Tibial nerve (tissue), 4 donors: ENCODE measurements at regions not wholly inside any gene's neighbourhood (a gene's known extent, or its start where the extent isn't known, plus 50 kb on each side); places are given as distances from the start of the nearest gene placed in this dataset.
A peak's percentile ranks its signal among the peaks of the same experiment; 100 is the strongest.

Experiments
- DNase-seq, 2 donors: peaks; one replicate each; pipeline ENCODE4 v3.0.0-alpha.2; 2019; ENCODE audit warnings: low spot score in 2 of 2
- H3K27ac ChIP-seq, 4 donors: fragments of 200-600 bp; sonication (generic) in 3 of 4; one replicate each; pipeline ENCODE4 v1.5.1; 2017 to 2019; ENCODE audit warnings: mild to moderate bottlenecking in 1 of 4
- H3K27me3 ChIP-seq, 2 donors: fragments of 200-600 bp; sonication (generic) in 1 of 2; one replicate each; pipeline versions ENCODE4 v1.5.1 to v1.6.0; 2017 to 2019
- H3K36me3 ChIP-seq, 3 donors: fragments of 200-600 bp; sonication (generic); one replicate each; pipeline ENCODE4 v1.5.1; 2018 to 2019
- H3K4me1 ChIP-seq, 4 donors: fragments of 200-600 bp; sonication (generic) in 3 of 4; one replicate each; pipeline ENCODE4 v1.5.1; 2017 to 2019
- H3K4me3 ChIP-seq, 4 donors: fragments of 200-600 bp; sonication (generic) in 3 of 4; one replicate each; pipeline ENCODE4 v1.5.1; 2017 to 2019; ENCODE audit warnings: mild to moderate bottlenecking in 1 of 4, moderate library complexity in 1 of 4
- H3K9me3 ChIP-seq, 4 donors: fragments of 200-600 bp; sonication (generic) in 3 of 4; one replicate each; pipeline ENCODE4 v1.5.1; 2017 to 2019
- EP300 ChIP-seq, 2 donors: sonication (generic); formaldehyde crosslinking; IDR thresholded peaks; one replicate each; pipeline ENCODE4 v1.6.1; 2017; ENCODE audit warnings: antibody characterized with exemption in 2 of 2, mild to moderate bottlenecking in 1 of 2
- POLR2A ChIP-seq, 2 donors: fragments of 450-650 bp; IDR thresholded peaks; one replicate each; pipeline ENCODE4 v1.6.1; 2017; ENCODE audit warnings: antibody characterized with exemption in 2 of 2, mild to moderate bottlenecking in 2 of 2, moderate library complexity in 2 of 2
- WGBS, 2 donors: methylation state at CpG; one replicate each; pipeline ENCODE4 v1.1.5; 2018; 5-methylcytosine and 5-hydroxymethylcytosine counted together
- TF ChIP-seq, protein P1 (sequence below), 5 experiments: fragments of 200-600 bp in 3 of 5; fragments of 450-650 bp in 2 of 5; sonication (generic) in 3 of 5; IDR thresholded peaks; one replicate each; pipeline ENCODE4 v1.5.1; 2016 to 2019; ENCODE audit warnings: antibody characterized with exemption in 5 of 5, mild to moderate bottlenecking in 3 of 5, moderate library complexity in 2 of 5

DNA sequence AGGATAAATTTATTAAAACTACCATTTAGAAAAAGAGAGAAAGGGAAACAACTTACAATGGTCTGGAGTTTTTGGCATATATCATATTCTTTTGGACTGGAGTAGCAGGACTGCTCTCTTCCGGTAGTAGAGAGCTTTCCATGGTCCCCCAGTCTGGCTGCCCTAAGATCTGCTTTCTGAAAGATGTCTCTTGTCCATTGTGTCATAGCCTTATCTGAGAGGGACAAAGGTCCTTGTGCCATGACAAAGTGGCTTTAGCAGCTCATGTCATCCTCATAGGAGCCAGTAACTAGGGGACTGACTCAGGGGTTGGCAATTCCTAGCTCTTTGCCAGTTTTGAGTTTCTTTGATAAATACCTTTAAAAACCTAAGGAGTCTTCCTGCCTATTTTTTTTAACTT, 505.5 kb upstream of the ZEB2 start:
- Histone ChIP-seq H3K9me3 (no peaks in the 10 kb centered on the region), H3K4me3 (no peak overlapping the region), H3K36me3 (no peaks in the 10 kb centered on the region), H3K27ac (peak overlapping the region in 1 of 4 donors; percentile 5), H3K27me3 (no peaks in the 10 kb centered on the region), H3K4me1 (peaks cover 0 to 29% (median 0%) of the 10 kb centered on the region in 4 donors)
- no peak for DNase-seq
- no peak for TF ChIP-seq POLR2A (IDR thresholded peaks at IDR 0.05)
- no peak for TF ChIP-seq EP300 (IDR thresholded peaks at IDR 0.05)
- TF ChIP-seq, protein P1, sequence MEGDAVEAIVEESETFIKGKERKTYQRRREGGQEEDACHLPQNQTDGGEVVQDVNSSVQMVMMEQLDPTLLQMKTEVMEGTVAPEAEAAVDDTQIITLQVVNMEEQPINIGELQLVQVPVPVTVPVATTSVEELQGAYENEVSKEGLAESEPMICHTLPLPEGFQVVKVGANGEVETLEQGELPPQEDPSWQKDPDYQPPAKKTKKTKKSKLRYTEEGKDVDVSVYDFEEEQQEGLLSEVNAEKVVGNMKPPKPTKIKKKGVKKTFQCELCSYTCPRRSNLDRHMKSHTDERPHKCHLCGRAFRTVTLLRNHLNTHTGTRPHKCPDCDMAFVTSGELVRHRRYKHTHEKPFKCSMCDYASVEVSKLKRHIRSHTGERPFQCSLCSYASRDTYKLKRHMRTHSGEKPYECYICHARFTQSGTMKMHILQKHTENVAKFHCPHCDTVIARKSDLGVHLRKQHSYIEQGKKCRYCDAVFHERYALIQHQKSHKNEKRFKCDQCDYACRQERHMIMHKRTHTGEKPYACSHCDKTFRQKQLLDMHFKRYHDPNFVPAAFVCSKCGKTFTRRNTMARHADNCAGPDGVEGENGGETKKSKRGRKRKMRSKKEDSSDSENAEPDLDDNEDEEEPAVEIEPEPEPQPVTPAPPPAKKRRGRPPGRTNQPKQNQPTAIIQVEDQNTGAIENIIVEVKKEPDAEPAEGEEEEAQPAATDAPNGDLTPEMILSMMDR (IDR thresholded peaks at IDR 0.05): no peak
- 67 to 86% methylated on average over 1 of the region's 1 CpG for WGBS, 2 donors

DNA sequence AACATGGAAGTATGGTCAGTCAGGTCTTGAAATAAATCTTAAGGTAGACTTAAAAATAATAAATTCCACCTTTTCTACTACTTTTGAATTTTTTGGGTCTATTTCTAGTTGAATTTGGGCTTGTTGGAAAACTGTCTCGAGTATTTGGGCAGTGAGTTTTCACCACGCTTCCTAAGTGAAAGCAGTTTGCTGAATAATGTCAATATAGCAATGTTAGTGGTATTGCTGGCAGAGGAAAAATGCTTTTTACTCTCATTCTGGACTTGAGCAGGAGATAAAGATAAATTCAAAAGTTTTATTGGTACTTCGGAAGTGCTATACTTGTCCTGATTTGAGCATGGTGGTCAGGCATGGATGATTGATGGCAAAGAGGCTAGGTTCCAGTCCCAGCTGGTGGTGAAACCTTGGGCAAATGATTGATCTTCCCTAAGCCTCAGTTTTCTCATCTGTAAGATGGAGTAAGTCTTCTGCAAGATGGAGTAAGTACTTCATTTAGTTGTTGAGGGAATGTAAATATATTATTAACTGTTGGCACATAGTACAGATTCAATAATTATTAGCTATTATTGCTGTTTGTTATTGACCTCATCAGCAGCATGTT, 503.5 kb upstream of the ZEB2 start:
- peaks cover 0 to 24% (median 0%) of the 10 kb centered on the region in 4 donors for H3K4me1 ChIP-seq
- H3K27ac ChIP-seq: peak overlapping the region in 3 of 4 donors; percentile 45 to 76 (median 56)
- no peak for DNase-seq
- H3K4me3 ChIP-seq: peak overlapping the region in 1 of 4 donors; percentile 25
- no peaks in the 10 kb centered on the region for H3K36me3 ChIP-seq
- H3K27me3 ChIP-seq: no peaks in the 10 kb centered on the region
- WGBS, 2 donors: 60 to 65% methylated on average over 3 of the region's 3 CpGs
- TF ChIP-seq POLR2A (IDR thresholded peaks at IDR 0.05) (no peak), EP300 (IDR thresholded peaks at IDR 0.05) (no peak)
- TF ChIP-seq, protein P1 (IDR thresholded peaks at IDR 0.05): no peak
- H3K9me3 ChIP-seq: no peaks in the 10 kb centered on the region

DNA sequence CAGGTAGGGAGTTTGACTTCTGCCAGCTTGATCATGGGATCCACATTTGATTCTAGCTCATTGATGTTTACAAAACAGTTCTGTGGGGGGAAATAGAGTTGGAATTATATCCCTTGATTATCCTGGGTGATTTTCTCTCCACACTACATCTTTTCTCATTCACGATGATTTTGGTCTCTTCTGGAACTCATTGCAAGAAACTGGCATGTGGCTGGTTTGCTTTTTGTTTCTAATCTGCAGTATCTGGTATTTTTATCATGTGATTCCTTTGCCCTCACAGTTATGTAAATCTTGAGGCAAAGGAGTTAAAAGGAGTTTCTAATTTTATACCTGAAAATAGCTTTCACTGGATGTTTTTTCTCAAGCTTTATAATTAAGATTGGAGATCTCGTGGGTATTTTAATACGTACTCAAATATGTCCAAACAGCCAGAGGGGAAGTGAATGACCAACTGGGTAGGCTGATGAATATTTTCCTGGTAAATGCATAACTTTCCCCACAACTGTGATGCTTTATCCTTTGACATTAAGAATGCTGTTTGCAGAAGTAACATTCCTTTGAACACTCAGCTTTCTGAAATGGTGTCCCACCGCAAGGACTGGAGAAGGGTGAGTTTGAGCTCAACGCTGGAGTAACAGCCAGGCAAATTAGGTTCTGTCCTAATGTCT, 502.9 kb upstream of the ZEB2 start:
- Histone ChIP-seq H3K4me1 (peaks cover 0 to 24% (median 0%) of the 10 kb centered on the region in 4 donors), H3K36me3 (no peaks in the 10 kb centered on the region), H3K9me3 (no peaks in the 10 kb centered on the region), H3K27me3 (no peaks in the 10 kb centered on the region), H3K27ac (peak overlapping the region in 3 of 4 donors; percentile 45 to 76 (median 56)), H3K4me3 (peak overlapping the region in 1 of 4 donors; percentile 25)
- no peak for DNase-seq
- WGBS, 2 donors: 38 to 49% methylated on average over 5 of the region's 5 CpGs
- TF ChIP-seq POLR2A (IDR thresholded peaks at IDR 0.05) (no peak), EP300 (IDR thresholded peaks at IDR 0.05) (no peak)
- TF ChIP-seq, protein P1 (IDR thresholded peaks at IDR 0.05): no peak

DNA sequence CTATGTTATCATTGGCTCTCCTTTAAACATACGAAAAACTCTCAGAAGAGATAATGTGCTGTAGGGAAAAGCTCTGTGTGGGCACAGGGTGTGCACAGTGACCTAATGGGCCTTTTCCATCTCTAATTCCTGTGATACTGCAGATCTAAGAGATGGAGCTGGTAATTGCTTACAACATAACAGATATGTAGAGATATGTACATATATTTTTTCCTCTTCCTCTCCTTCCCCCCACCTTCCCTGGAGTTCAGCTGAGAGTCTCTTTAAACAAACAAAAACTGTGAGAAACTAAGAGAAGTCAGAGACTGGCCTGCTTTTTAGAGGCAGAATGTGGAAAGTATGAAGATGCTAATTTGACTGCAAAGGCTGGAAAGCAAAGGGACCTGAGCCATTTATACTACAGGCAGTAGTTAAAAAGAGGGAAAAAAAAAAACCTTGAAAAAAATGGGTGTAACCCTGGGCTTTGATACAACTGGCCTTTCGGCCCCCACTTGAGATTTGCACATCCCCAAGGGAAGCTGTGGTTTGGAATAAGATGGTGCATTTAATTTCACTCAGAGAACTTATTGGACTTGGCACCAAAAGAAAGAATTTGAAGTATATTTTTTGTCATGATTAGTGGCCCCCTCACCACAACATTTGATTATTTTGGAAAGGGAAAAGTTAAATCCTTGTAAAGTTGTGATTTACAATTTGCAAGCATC, 502.2 kb upstream of the ZEB2 start:
- Histone ChIP-seq H3K9me3 (no peaks in the 10 kb centered on the region), H3K27ac (peak overlapping the region in 2 of 4 donors; percentile 56 to 76), H3K27me3 (no peaks in the 10 kb centered on the region), H3K4me3 (no peak overlapping the region), H3K36me3 (no peaks in the 10 kb centered on the region), H3K4me1 (peaks cover 0 to 24% (median 0%) of the 10 kb centered on the region in 4 donors)
- 49 to 54% methylated on average over 2 of the region's 2 CpGs for WGBS, 2 donors
- no peak for DNase-seq
- TF ChIP-seq, protein P1 (IDR thresholded peaks at IDR 0.05): no peak
- no peak for TF ChIP-seq POLR2A (IDR thresholded peaks at IDR 0.05)
- no peak for TF ChIP-seq EP300 (IDR thresholded peaks at IDR 0.05)

DNA sequence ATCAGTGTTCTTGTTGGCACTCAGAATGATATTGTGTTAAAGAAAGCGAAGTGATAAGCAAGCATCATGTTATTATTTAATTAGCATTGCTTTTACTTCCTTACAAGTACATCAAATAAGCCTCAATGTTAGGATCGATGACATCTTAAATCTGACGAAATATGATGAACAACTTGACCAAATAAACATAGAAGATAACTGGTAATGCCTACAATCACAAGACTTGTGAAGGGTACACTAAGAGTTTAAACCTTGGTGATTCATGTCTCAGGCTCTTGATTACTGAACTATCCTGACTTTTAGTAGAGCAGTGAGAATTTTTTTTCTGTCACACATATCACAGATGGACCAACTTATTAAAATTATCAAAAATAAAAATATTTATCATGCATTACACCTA, 500.8 kb upstream of the ZEB2 start:
- H3K36me3 ChIP-seq: no peaks in the 10 kb centered on the region
- TF ChIP-seq, protein P1 (IDR thresholded peaks at IDR 0.05): no peak
- TF ChIP-seq POLR2A (IDR thresholded peaks at IDR 0.05) (no peak), EP300 (IDR thresholded peaks at IDR 0.05) (no peak)
- H3K27ac ChIP-seq: no peak overlapping the region
- H3K4me1 ChIP-seq: peaks cover 0 to 24% (median 0%) of the 10 kb centered on the region in 4 donors
- no peaks in the 10 kb centered on the region for H3K27me3 ChIP-seq
- no peaks in the 10 kb centered on the region for H3K9me3 ChIP-seq
- no peak for DNase-seq
- no peak overlapping the region for H3K4me3 ChIP-seq
- 97 to 99% methylated on average over 3 of the region's 3 CpGs for WGBS, 2 donors
